ENCODE measurements at regions not wholly inside any gene's neighbourhood (a gene's known extent, or its start where the extent isn't known, plus 50 kb on each side); places are given as distances from the start of the nearest gene placed in this dataset.

GRCh38 chr3:174414902-174415301 is 444.2 kb upstream of the NAALADL2 start:
- ATAC-seq, result no peak
- TF ChIP-seq ZNF8 (CRISPR knock-in tag; IDR thresholded peaks at IDR 0.05) (no peak), ZC3H10 (CRISPR knock-in tag; IDR thresholded peaks at IDR 0.05) (no peak), ARNTL (CRISPR knock-in tag; IDR thresholded peaks at IDR 0.05; ENCODE audit: borderline replicate concordance, low read depth) (no peak), ZNF565 (CRISPR knock-in tag; conservative IDR thresholded peaks at IDR 0.05; ENCODE audit: low read depth) (no peak), RARB (CRISPR knock-in tag; IDR thresholded peaks at IDR 0.05) (no peak)

- TF ChIP-seq, protein P1, sequence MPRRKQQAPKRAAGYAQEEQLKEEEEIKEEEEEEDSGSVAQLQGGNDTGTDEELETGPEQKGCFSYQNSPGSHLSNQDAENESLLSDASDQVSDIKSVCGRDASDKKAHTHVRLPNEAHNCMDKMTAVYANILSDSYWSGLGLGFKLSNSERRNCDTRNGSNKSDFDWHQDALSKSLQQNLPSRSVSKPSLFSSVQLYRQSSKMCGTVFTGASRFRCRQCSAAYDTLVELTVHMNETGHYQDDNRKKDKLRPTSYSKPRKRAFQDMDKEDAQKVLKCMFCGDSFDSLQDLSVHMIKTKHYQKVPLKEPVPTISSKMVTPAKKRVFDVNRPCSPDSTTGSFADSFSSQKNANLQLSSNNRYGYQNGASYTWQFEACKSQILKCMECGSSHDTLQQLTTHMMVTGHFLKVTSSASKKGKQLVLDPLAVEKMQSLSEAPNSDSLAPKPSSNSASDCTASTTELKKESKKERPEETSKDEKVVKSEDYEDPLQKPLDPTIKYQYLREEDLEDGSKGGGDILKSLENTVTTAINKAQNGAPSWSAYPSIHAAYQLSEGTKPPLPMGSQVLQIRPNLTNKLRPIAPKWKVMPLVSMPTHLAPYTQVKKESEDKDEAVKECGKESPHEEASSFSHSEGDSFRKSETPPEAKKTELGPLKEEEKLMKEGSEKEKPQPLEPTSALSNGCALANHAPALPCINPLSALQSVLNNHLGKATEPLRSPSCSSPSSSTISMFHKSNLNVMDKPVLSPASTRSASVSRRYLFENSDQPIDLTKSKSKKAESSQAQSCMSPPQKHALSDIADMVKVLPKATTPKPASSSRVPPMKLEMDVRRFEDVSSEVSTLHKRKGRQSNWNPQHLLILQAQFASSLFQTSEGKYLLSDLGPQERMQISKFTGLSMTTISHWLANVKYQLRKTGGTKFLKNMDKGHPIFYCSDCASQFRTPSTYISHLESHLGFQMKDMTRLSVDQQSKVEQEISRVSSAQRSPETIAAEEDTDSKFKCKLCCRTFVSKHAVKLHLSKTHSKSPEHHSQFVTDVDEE (CRISPR knock-in tag; IDR thresholded peaks at IDR 0.05), result no peak
- TF ChIP-seq CSDC2 (CRISPR knock-in tag; IDR thresholded peaks at IDR 0.05) (no peak), OSR1 (CRISPR knock-in tag; IDR thresholded peaks at IDR 0.05) (no peak), CREB5 (CRISPR knock-in tag; IDR thresholded peaks at IDR 0.05; ENCODE audit: low read depth) (no peak), POU6F1 (CRISPR knock-in tag; IDR thresholded peaks at IDR 0.05; ENCODE audit: borderline replicate concordance, low read depth) (no peak), TOX (CRISPR knock-in tag; IDR thresholded peaks at IDR 0.05; ENCODE audit: borderline replicate concordance) (no peak), ZFP30 (CRISPR knock-in tag; IDR thresholded peaks at IDR 0.05) (no peak), PPARA (CRISPR knock-in tag; IDR thresholded peaks at IDR 0.05; ENCODE audit: borderline replicate concordance) (no peak), RARB (CRISPR knock-in tag; IDR thresholded peaks at IDR 0.05) (no peak), SNAI2 (CRISPR knock-in tag; IDR thresholded peaks at IDR 0.05) (no peak), BACH2 (CRISPR knock-in tag; IDR thresholded peaks at IDR 0.05; ENCODE audit: borderline replicate concordance) (no peak), ARNTL (CRISPR knock-in tag; IDR thresholded peaks at IDR 0.05; ENCODE audit: borderline replicate concordance, low read depth) (no peak)
- TF ChIP-seq, protein P2, sequence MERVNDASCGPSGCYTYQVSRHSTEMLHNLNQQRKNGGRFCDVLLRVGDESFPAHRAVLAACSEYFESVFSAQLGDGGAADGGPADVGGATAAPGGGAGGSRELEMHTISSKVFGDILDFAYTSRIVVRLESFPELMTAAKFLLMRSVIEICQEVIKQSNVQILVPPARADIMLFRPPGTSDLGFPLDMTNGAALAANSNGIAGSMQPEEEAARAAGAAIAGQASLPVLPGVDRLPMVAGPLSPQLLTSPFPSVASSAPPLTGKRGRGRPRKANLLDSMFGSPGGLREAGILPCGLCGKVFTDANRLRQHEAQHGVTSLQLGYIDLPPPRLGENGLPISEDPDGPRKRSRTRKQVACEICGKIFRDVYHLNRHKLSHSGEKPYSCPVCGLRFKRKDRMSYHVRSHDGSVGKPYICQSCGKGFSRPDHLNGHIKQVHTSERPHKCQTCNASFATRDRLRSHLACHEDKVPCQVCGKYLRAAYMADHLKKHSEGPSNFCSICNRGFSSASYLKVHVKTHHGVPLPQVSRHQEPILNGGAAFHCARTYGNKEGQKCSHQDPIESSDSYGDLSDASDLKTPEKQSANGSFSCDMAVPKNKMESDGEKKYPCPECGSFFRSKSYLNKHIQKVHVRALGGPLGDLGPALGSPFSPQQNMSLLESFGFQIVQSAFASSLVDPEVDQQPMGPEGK (CRISPR knock-in tag; IDR thresholded peaks at IDR 0.05; ENCODE audit: borderline replicate concordance), result no peak
- no peak for ATAC-seq
Observed at GRCh38 chr3:174417573-174417972, 441.6 kb upstream of the NAALADL2 start.

DNA sequence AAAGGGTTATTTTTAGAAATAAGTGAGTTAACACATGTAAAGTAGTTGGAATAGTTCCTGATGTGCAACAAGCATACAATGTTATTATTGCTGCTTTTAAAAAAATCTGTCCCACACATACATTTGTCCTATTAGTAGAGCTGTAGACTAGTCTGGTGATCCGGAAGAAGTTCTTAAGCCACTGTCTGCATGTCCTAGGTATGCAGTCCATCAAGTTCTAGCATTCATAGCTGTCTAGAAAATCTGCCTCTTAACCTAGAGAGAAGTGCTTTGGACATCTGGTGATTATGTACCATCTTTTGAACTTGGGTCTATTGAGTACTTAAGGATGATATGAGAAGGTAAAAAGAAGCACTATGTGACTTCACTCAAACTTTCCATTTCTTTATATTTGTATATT is 439.9 kb upstream of the NAALADL2 start:
- no peak for TF ChIP-seq RARB (CRISPR knock-in tag; IDR thresholded peaks at IDR 0.05)
- no peak for ATAC-seq

DNA sequence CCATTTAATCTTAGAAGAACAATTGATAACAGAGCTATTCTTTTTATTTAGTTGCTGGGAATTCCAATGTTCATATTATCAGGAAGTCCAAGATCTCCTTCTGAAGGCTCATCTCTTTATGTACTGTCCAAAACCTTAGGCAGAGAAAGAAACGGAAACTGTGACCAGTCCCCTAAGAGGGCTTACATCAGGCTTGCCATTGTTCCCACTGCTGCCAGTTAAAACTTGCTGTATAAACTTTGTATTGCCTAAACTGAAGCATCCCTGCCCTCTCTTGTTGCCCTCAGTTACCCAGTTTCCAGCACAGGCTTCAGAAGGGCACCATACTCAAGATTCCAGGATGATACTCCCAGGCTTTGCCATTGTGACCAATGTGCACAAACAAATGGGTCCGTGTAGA is 435.2 kb upstream of the NAALADL2 start:
- no peak for TF ChIP-seq ESRRG (CRISPR knock-in tag; IDR thresholded peaks at IDR 0.05)
- ATAC-seq, result no peak

DNA sequence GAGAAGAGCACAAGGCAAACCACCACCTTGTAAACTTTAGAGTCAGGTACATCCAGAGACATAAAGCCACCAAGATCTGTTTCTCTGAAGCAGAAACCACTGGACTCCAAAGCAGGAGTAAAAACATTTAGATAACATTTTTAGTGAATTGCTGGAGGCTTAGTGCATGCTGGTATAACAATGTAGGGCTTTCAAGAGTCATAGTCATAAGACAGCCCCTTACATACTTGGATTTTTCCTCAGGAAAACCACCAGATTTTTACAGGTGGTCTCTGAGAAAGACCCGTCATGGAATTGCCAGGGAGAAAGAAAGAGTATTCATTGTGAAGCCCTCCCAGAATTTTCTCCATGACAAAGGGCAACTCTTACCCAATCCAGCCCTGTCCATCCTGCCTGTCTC is 434.5 kb upstream of the NAALADL2 start:
- TF ChIP-seq TOX (CRISPR knock-in tag; IDR thresholded peaks at IDR 0.05; ENCODE audit: borderline replicate concordance), result no peak
- no peak for TF ChIP-seq TCF4 (CRISPR knock-in tag; IDR thresholded peaks at IDR 0.05; ENCODE audit: borderline replicate concordance)
- TF ChIP-seq, protein P2 (CRISPR knock-in tag; IDR thresholded peaks at IDR 0.05; ENCODE audit: borderline replicate concordance), result no peak
- no peak for TF ChIP-seq ZFP3 (CRISPR knock-in tag; IDR thresholded peaks at IDR 0.05)
- no peak for TF ChIP-seq ZFP30 (CRISPR knock-in tag; IDR thresholded peaks at IDR 0.05)
- TF ChIP-seq CREB5 (CRISPR knock-in tag; IDR thresholded peaks at IDR 0.05; ENCODE audit: low read depth), result no peak
- TF ChIP-seq CSRNP3 (CRISPR knock-in tag; IDR thresholded peaks at IDR 0.05), result no peak
- TF ChIP-seq SNAI2 (CRISPR knock-in tag; IDR thresholded peaks at IDR 0.05), result no peak
- no peak for TF ChIP-seq ZNF565 (CRISPR knock-in tag; conservative IDR thresholded peaks at IDR 0.05; ENCODE audit: low read depth)
- TF ChIP-seq POU6F1 (CRISPR knock-in tag; IDR thresholded peaks at IDR 0.05; ENCODE audit: borderline replicate concordance, low read depth), result no peak
- no peak for ATAC-seq
